ENCODE measurements at regions not wholly inside any gene's neighbourhood (a gene's known extent, or its start where the extent isn't known, plus 50 kb on each side); places are given as distances from the start of the nearest gene placed in this dataset.

GRCh38 chr15:22226034-22226790 lies 145.9 kb downstream of the OR4M2 start:
- Histone ChIP-seq H3K9me3 (ENCODE audit: control extremely low read depth in 1 of 5, control insufficient read depth in 4 of 5, insufficient read depth in 2 of 5, low read depth in 1 of 5, low read length in 4 of 5) (no peaks in the 10 kb centered on the region), H3K27me3 (replicated peaks in 2 of 5; ENCODE audit: control insufficient read depth in 4 of 5, insufficient read depth in 5 of 5, low read length in 4 of 5) (peaks cover 0 to 14% (median 0%) of the 10 kb centered on the region in 5 experiments), H3K4me1 (ENCODE audit: control extremely low read depth in 1 of 4, control insufficient read depth in 4 of 4, insufficient read depth in 4 of 4, low read length in 3 of 4) (peaks cover 0 to 16% (median 7%) of the 10 kb centered on the region in 4 experiments), H3K27ac (ENCODE audit: insufficient read depth in 1 of 2, low read depth in 1 of 2, low read length in 2 of 2, poor library complexity in 1 of 2, severe bottlenecking in 2 of 2) (no peak overlapping the region), H3K36me3 (ENCODE audit: control insufficient read depth in 4 of 4, insufficient read depth in 4 of 4, low read length in 3 of 4) (no peaks in the 10 kb centered on the region), H3K4me3 (ENCODE audit: control insufficient read depth in 1 of 7, extremely low read depth in 1 of 7, insufficient read depth in 4 of 7, low read depth in 2 of 7, low read length in 6 of 7) (no peak overlapping the region)
- POLR2A ChIA-PET, result no interaction called here
- WGBS (ENCODE audit: insufficient coverage), result 66% methylated on average over 11 of the region's 12 CpGs
- CTCF ChIA-PET, result interaction anchor here (8.2 kb wide), 1 partner anchor 1867 kb away, joined by 107 read pairs; no protein-coding TSS in a partner anchor
- DNase-seq, result no peak

DNA sequence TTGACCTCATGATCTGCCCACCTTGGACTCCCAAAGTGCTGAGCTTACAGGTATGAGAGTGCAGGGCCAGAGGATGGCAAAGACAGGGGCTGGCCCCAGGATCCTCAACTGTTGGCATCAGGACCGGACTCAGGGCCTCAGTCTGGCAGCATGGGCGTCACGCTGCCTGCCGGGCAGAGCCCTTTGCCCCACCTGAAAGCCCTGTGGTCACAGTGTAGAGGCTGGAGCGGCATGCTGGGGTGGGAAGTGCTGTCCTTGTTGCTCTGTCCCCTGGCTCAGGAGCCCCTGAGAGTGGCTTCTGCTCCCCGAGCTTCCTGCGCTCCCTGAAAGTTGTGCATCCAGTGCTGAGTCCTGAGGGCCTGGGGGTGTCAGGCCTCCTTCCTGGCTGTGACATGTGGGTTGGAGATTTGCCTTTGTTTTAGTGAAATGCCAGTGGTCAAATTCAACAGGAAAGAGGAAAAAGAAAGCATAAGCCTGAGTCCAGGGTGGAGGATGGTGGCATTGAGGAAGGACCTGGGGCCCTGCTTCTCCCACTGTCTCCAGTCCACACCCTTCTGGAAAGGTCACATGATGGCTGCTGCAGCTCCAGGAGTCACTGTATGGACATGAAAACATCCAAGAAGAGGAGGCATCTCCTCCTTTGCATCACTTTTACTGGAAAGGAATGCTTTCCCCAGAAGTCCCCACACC lies 147.2 kb downstream of the OR4M2 start:
- Histone ChIP-seq H3K4me1 (ENCODE audit: control extremely low read depth in 1 of 4, control insufficient read depth in 4 of 4, insufficient read depth in 4 of 4, low read length in 3 of 4) (peaks cover 0 to 8% (median 3%) of the 10 kb centered on the region in 4 experiments), H3K36me3 (ENCODE audit: control insufficient read depth in 4 of 4, insufficient read depth in 4 of 4, low read length in 3 of 4) (no peaks in the 10 kb centered on the region), H3K4me3 (ENCODE audit: control insufficient read depth in 1 of 7, extremely low read depth in 1 of 7, insufficient read depth in 4 of 7, low read depth in 2 of 7, low read length in 6 of 7) (no peak overlapping the region), H3K27ac (ENCODE audit: insufficient read depth in 1 of 2, low read depth in 1 of 2, low read length in 2 of 2, poor library complexity in 1 of 2, severe bottlenecking in 2 of 2) (no peak overlapping the region), H3K27me3 (replicated peaks in 2 of 5; ENCODE audit: control insufficient read depth in 4 of 5, insufficient read depth in 5 of 5, low read length in 4 of 5) (peaks cover 0 to 14% (median 0%) of the 10 kb centered on the region in 5 experiments), H3K9me3 (ENCODE audit: control extremely low read depth in 1 of 5, control insufficient read depth in 4 of 5, insufficient read depth in 2 of 5, low read depth in 1 of 5, low read length in 4 of 5) (no peaks in the 10 kb centered on the region)
- 95% methylated on average over 7 of the region's 7 CpGs for WGBS (ENCODE audit: insufficient coverage)
- POLR2A ChIA-PET, result no interaction called here
- CTCF ChIA-PET, result interaction anchor here (8.2 kb wide), 1 partner anchor 1869 kb away, joined by 107 read pairs; no protein-coding TSS in a partner anchor
- no peak for DNase-seq

DNA sequence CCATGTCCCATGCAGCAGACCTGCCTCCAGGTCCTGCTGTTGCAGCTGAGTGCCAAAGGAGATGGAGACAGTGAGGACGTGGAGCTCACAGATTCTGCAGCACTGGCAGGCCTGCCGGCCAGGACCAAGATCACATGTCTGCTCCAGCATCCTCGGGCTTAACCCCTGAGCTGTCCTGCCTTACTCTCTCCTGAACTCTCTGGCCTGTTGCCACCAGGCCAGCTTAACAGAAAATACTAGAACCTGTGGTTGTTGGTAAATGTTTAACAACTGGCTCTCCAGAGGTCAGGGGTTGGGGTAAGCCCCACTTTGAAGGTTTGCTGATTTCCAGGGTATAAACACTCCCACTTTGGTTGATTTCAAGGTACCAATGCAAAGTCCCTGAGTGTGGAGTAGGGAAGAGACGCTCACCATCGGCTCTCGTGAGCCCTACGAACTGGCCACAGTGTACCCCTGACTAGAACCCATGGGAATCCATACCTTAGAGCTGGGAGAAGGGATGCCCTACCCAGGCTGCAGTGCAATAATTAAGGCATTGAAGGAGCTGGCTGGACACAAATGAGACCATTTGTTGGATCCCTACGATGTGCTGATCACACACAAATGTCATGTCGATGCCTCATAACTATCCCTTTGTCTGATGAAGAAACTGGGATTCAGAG lies 147.9 kb downstream of the OR4M2 start:
- POLR2A ChIA-PET, result no interaction called here
- 97% methylated on average over 9 of the region's 9 CpGs for WGBS (ENCODE audit: insufficient coverage)
- Histone ChIP-seq H3K4me1 (ENCODE audit: control extremely low read depth in 1 of 4, control insufficient read depth in 4 of 4, insufficient read depth in 4 of 4, low read length in 3 of 4) (peaks cover 0 to 7% (median 3%) of the 10 kb centered on the region in 4 experiments), H3K36me3 (ENCODE audit: control insufficient read depth in 4 of 4, insufficient read depth in 4 of 4, low read length in 3 of 4) (no peaks in the 10 kb centered on the region), H3K27me3 (replicated peaks in 2 of 5; ENCODE audit: control insufficient read depth in 4 of 5, insufficient read depth in 5 of 5, low read length in 4 of 5) (peaks cover 0 to 14% (median 0%) of the 10 kb centered on the region in 5 experiments), H3K27ac (ENCODE audit: insufficient read depth in 1 of 2, low read depth in 1 of 2, low read length in 2 of 2, poor library complexity in 1 of 2, severe bottlenecking in 2 of 2) (no peak overlapping the region), H3K4me3 (ENCODE audit: control insufficient read depth in 1 of 7, extremely low read depth in 1 of 7, insufficient read depth in 4 of 7, low read depth in 2 of 7, low read length in 6 of 7) (no peak overlapping the region), H3K9me3 (ENCODE audit: control extremely low read depth in 1 of 5, control insufficient read depth in 4 of 5, insufficient read depth in 2 of 5, low read depth in 1 of 5, low read length in 4 of 5) (no peaks in the 10 kb centered on the region)
- DNase-seq, result no peak
- CTCF ChIA-PET, result interaction anchor here (0.5 to 8.2 kb wide), 2 partner anchors 1869 to 1887 kb away, joined by 3 to 107 read pairs; no protein-coding TSS in a partner anchor

- CTCF ChIA-PET, result no interaction called here
- POLR2A ChIA-PET, result no interaction called here
- WGBS (ENCODE audit: insufficient coverage), result 93% methylated on average over 10 of the region's 12 CpGs
- Histone ChIP-seq H3K9me3 (ENCODE audit: control extremely low read depth in 1 of 5, control insufficient read depth in 4 of 5, insufficient read depth in 2 of 5, low read depth in 1 of 5, low read length in 4 of 5) (peaks cover 0 to 6% (median 0%) of the 10 kb centered on the region in 5 experiments), H3K36me3 (ENCODE audit: control insufficient read depth in 4 of 4, insufficient read depth in 4 of 4, low read length in 3 of 4) (no peaks in the 10 kb centered on the region), H3K27me3 (replicated peaks in 2 of 5; ENCODE audit: control insufficient read depth in 4 of 5, insufficient read depth in 5 of 5, low read length in 4 of 5) (peaks cover 0 to 14% (median 0%) of the 10 kb centered on the region in 5 experiments), H3K4me3 (ENCODE audit: control insufficient read depth in 1 of 7, extremely low read depth in 1 of 7, insufficient read depth in 4 of 7, low read depth in 2 of 7, low read length in 6 of 7) (no peak overlapping the region), H3K4me1 (ENCODE audit: control extremely low read depth in 1 of 4, control insufficient read depth in 4 of 4, insufficient read depth in 4 of 4, low read length in 3 of 4) (peaks cover 0 to 7% (median 3%) of the 10 kb centered on the region in 4 experiments), H3K27ac (ENCODE audit: insufficient read depth in 1 of 2, low read depth in 1 of 2, low read length in 2 of 2, poor library complexity in 1 of 2, severe bottlenecking in 2 of 2) (no peak overlapping the region)
- no peak for DNase-seq
These were observed 149.9 kb downstream of the OR4M2 start for GRCh38 chr15:22229990-22230819.

DNA sequence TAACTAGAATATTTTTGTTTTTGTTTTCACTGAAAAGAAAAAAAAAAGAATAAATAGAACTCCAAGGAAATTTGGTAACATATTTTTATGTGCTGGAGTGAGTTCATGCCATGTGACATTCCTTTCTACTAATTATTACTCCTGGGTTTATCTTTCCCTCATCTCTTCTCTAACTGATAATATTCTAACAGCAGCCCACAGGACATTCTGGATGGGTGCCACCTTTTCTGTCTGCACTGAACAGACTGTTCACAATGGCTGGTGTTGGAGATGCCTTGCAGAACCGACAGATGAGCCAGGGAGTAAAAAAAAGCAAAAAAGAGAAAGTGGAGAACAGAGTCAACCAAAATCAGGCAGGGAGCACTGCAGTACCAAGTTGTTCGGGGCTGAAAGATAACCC lies 151.3 kb downstream of the OR4M2 start:
- peaks cover 0 to 6% (median 0%) of the 10 kb centered on the region in 5 experiments for H3K9me3 ChIP-seq (ENCODE audit: control extremely low read depth in 1 of 5, control insufficient read depth in 4 of 5, insufficient read depth in 2 of 5, low read depth in 1 of 5, low read length in 4 of 5)
- H3K27me3 ChIP-seq (replicated peaks in 2 of 5; ENCODE audit: control insufficient read depth in 4 of 5, insufficient read depth in 5 of 5, low read length in 4 of 5), result peaks cover 0 to 11% (median 0%) of the 10 kb centered on the region in 5 experiments
- no peaks in the 10 kb centered on the region for H3K36me3 ChIP-seq (ENCODE audit: control insufficient read depth in 4 of 4, insufficient read depth in 4 of 4, low read length in 3 of 4)
- whole genome bisulfite sequencing (ENCODE audit: insufficient coverage), result 68% methylated on average over 2 of the region's 2 CpGs
- ChIA-PET POLR2A (no interaction called here), CTCF (no interaction called here)
- H3K4me3 ChIP-seq (ENCODE audit: control insufficient read depth in 1 of 7, extremely low read depth in 1 of 7, insufficient read depth in 4 of 7, low read depth in 2 of 7, low read length in 6 of 7), result no peak overlapping the region
- no peak overlapping the region for H3K27ac ChIP-seq (ENCODE audit: insufficient read depth in 1 of 2, low read depth in 1 of 2, low read length in 2 of 2, poor library complexity in 1 of 2, severe bottlenecking in 2 of 2)
- H3K4me1 ChIP-seq (ENCODE audit: control extremely low read depth in 1 of 4, control insufficient read depth in 4 of 4, insufficient read depth in 4 of 4, low read length in 3 of 4), result peaks cover 0 to 3% (median under 1%) of the 10 kb centered on the region in 4 experiments
- no peak for DNase-seq

DNA sequence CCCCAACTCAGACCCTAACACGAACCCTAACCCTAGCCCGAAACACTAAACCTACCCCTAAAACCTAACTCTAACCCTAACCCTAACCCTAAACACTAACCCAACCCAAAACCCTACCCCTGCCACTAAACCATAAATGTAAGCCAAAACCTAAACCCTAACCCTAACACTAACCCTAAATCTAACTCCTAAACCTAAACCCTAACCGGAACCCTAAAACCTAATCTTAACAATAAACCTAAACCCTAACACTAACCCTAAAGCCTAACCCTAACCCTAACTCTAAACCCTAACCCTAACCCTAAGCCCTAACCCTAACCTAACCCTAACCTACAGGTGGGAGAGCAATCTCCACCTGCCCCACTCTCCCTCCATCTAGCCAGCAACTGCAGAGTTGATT lies 152.3 kb downstream of the OR4M2 start:
- DNase-seq, result no peak
- Histone ChIP-seq H3K4me3 (ENCODE audit: control insufficient read depth in 1 of 7, extremely low read depth in 1 of 7, insufficient read depth in 4 of 7, low read depth in 2 of 7, low read length in 6 of 7) (no peak overlapping the region), H3K4me1 (ENCODE audit: control extremely low read depth in 1 of 4, control insufficient read depth in 4 of 4, insufficient read depth in 4 of 4, low read length in 3 of 4) (peaks cover 0 to 1% (median 0%) of the 10 kb centered on the region in 4 experiments), H3K27me3 (replicated peaks in 2 of 5; ENCODE audit: control insufficient read depth in 4 of 5, insufficient read depth in 5 of 5, low read length in 4 of 5) (peaks cover 0 to 11% (median 0%) of the 10 kb centered on the region in 5 experiments), H3K27ac (ENCODE audit: insufficient read depth in 1 of 2, low read depth in 1 of 2, low read length in 2 of 2, poor library complexity in 1 of 2, severe bottlenecking in 2 of 2) (no peak overlapping the region), H3K9me3 (ENCODE audit: control extremely low read depth in 1 of 5, control insufficient read depth in 4 of 5, insufficient read depth in 2 of 5, low read depth in 1 of 5, low read length in 4 of 5) (peaks cover 0 to 6% (median 0%) of the 10 kb centered on the region in 5 experiments), H3K36me3 (ENCODE audit: control insufficient read depth in 4 of 4, insufficient read depth in 4 of 4, low read length in 3 of 4) (no peaks in the 10 kb centered on the region)
- CTCF ChIA-PET, result no interaction called here
- POLR2A ChIA-PET, result no interaction called here
- 100% methylated on average over 3 of the region's 3 CpGs for WGBS (ENCODE audit: insufficient coverage)
